Stomach (tissue), 8 donors: ENCODE measurements at regions not wholly inside any gene's neighbourhood (a gene's known extent, or its start where the extent isn't known, plus 50 kb on each side); places are given as distances from the start of the nearest gene placed in this dataset.

Experiments
- DNase-seq, 2 donors: peaks; one replicate each; pipeline versions ENCODE4 v3.0.0 to v3.0.0-alpha.2; 2013 to 2019
- H3K27ac ChIP-seq, 5 donors: fragments of 200-600 bp in 4 of 5; sonication (generic) in 4 of 5; one replicate each; pipeline ENCODE4 v1.5.1; 2013 to 2019; ENCODE audit warnings: mild to moderate bottlenecking in 1 of 5, moderate library complexity in 1 of 5
- H3K27me3 ChIP-seq, 3 donors: fragments of 200-600 bp; sonication (generic); one replicate each; pipeline ENCODE4 v1.5.1; 2017 to 2019; ENCODE audit warnings: mixed run types in 1 of 3
- H3K36me3 ChIP-seq, 4 donors: fragments of 200-600 bp; sonication (generic); 1 replicate in 3 of 4; 2 replicates in 1 of 4; pipeline ENCODE4 v1.5.1; 2016 to 2019
- H3K4me1 ChIP-seq, 4 donors: fragments of 200-600 bp; sonication (generic); one replicate each; pipeline ENCODE4 v1.5.1; 2016 to 2019
- H3K4me3 ChIP-seq, 4 donors: fragments of 200-600 bp; sonication (generic) in 3 of 4; one replicate each; pipeline ENCODE4 v1.5.1; 2016 to 2019; ENCODE audit warnings: mild to moderate bottlenecking in 1 of 4
- H3K9me3 ChIP-seq, 4 donors: fragments of 200-600 bp; sonication (generic); one replicate each; pipeline ENCODE4 v1.5.1; 2016 to 2019
- EP300 ChIP-seq: sonication (generic); formaldehyde crosslinking; IDR thresholded peaks from one replicate; pipeline ENCODE4 v1.6.1; 2017; ENCODE audit warnings: antibody characterized with exemption
- POLR2A ChIP-seq, 4 donors: fragments of 450-650 bp; IDR thresholded peaks; one replicate each; pipeline ENCODE4 v1.6.1; 2016; ENCODE audit warnings: antibody characterized with exemption in 4 of 4, control low read depth in 2 of 4, mild to moderate bottlenecking in 1 of 4, moderate library complexity in 1 of 4
- POLR2AphosphoS5 ChIP-seq, 3 donors: sonication (generic); formaldehyde crosslinking; IDR thresholded peaks; one replicate each; pipeline ENCODE4 v1.6.1; 2016; ENCODE audit warnings: antibody characterized with exemption in 3 of 3
- WGBS, 5 donors: extraction: QIAGEN DNeasy Blood & Tissue Kit in 3 of 5; methylation state at CpG; one replicate each; pipeline versions ENCODE4 v1.1.5 to v1.1.7; 2013 to 2018; 5-methylcytosine and 5-hydroxymethylcytosine counted together
- intact Hi-C: fragments of 100-400 bp; cut with DNase I; formaldehyde crosslinking; loops from one replicate; pipeline ENCODE4 v1.15.1; 2023; ENCODE audit warnings: low total_unique reads
- TF ChIP-seq, protein P1 (sequence below), 7 experiments: fragments of 450-650 bp in 4 of 7; fragments of 200-600 bp in 3 of 7; sonication (generic) in 3 of 7; IDR thresholded peaks; one replicate each; pipeline ENCODE4 v1.5.1; 2016 to 2019; ENCODE audit warnings: antibody characterized with exemption in 7 of 7, control low read depth in 2 of 7, mild to moderate bottlenecking in 1 of 7
- donor health status: healthy with polysubstance abuse.
- donor health status: Bipolar disorder and iron deficiency.
- donor health status: healthy.

DNA sequence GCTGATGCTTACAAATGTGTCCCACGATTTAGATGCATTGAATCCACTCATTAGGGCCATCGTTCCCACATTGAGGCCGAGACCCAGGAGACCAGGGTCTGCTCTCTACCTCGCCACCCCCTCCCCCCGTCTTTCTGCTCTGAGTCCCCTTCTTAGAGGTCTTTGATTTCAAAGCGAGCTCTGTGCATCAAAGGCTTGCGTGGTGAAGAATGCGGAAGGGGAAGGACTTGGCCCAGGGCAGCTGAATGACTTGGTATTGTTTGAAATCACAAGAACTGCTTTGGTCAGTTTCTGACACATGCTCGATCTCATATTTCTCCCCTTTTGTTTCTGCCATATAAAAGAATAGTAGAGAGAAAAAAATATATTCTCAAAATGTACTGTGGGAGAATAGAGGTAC, 78.3 kb upstream of the IRX1 start:
- no peak overlapping the region for H3K27ac ChIP-seq
- TF ChIP-seq POLR2AphosphoS5 (IDR thresholded peaks at IDR 0.05), result no peak
- no peak for TF ChIP-seq EP300
- TF ChIP-seq, protein P1, sequence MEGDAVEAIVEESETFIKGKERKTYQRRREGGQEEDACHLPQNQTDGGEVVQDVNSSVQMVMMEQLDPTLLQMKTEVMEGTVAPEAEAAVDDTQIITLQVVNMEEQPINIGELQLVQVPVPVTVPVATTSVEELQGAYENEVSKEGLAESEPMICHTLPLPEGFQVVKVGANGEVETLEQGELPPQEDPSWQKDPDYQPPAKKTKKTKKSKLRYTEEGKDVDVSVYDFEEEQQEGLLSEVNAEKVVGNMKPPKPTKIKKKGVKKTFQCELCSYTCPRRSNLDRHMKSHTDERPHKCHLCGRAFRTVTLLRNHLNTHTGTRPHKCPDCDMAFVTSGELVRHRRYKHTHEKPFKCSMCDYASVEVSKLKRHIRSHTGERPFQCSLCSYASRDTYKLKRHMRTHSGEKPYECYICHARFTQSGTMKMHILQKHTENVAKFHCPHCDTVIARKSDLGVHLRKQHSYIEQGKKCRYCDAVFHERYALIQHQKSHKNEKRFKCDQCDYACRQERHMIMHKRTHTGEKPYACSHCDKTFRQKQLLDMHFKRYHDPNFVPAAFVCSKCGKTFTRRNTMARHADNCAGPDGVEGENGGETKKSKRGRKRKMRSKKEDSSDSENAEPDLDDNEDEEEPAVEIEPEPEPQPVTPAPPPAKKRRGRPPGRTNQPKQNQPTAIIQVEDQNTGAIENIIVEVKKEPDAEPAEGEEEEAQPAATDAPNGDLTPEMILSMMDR (IDR thresholded peaks at IDR 0.05), result no peak
- TF ChIP-seq POLR2A (IDR thresholded peaks at IDR 0.05), result no peak
- peaks cover 0 to 12% (median 0%) of the 10 kb centered on the region in 3 donors for H3K27me3 ChIP-seq
- no peaks in the 10 kb centered on the region for H3K4me1 ChIP-seq
- H3K4me3 ChIP-seq, result no peak overlapping the region
- peak in 1 of 2 donors; percentile 13 for DNase-seq
- H3K36me3 ChIP-seq, result no peaks in the 10 kb centered on the region
- 31 to 50% (median 37%) methylated on average over 9 of the region's 9 CpGs for WGBS, 5 donors
- H3K9me3 ChIP-seq, result no peaks in the 10 kb centered on the region
- intact Hi-C loops, result no loop called here

DNA sequence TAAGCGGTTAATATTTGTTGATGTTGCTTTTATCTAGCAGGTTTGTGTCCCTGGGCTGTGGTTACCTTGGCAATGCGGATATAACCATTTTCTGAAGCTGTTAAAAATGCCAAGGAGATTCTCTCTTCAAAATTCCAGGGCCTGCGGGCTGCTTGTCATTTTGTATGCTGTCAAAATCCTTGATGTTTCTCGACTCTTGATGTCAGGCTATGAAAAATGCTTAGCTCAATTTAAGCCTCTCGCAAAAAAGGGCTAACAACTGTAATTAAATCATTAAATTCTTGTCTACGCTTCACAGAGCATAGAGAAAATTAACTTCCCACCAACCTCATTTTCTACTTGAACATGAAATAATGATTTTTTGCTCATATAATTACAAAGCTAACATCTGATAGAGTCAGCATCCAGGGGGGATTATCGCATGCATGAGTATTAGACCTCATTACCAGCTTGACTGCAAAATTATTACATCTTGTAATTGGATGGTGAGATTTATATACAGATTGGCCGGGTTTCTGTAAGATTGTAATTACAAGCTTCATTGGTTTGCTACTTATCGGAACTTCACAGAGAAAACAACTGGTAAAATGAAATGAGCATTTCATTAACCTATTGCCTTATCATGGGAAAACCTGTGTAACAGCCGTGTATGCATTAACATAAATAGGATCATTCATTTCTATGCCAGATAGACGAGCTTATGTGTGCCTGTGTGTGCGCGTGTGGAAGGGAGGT, 83.1 kb upstream of the IRX1 start:
- H3K27ac ChIP-seq, result no peak overlapping the region
- peaks cover 0 to 12% (median 0%) of the 10 kb centered on the region in 4 donors for H3K9me3 ChIP-seq
- H3K27me3 ChIP-seq, result peaks cover 0 to 12% (median 0%) of the 10 kb centered on the region in 3 donors
- WGBS, 5 donors, result 69 to 80% (median 79%) methylated on average over 13 of the region's 13 CpGs
- DNase-seq, result no peak
- no peaks in the 10 kb centered on the region for H3K36me3 ChIP-seq
- no peaks in the 10 kb centered on the region for H3K4me1 ChIP-seq
- TF ChIP-seq POLR2A (IDR thresholded peaks at IDR 0.05) (no peak), POLR2AphosphoS5 (IDR thresholded peaks at IDR 0.05) (no peak), EP300 (no peak)
- TF ChIP-seq, protein P1 (IDR thresholded peaks at IDR 0.05), result no peak
- no peak overlapping the region for H3K4me3 ChIP-seq
- intact Hi-C loops, result no loop called here

- Histone ChIP-seq H3K36me3 (no peaks in the 10 kb centered on the region), H3K27ac (no peak overlapping the region), H3K4me1 (no peaks in the 10 kb centered on the region), H3K27me3 (peaks cover 0 to 12% (median 0%) of the 10 kb centered on the region in 3 donors), H3K9me3 (peaks cover 0 to 12% (median 0%) of the 10 kb centered on the region in 4 donors), H3K4me3 (no peak overlapping the region)
- DNase-seq, result no peak
- TF ChIP-seq, protein P1 (IDR thresholded peaks at IDR 0.05), result no peak
- no peak for TF ChIP-seq POLR2AphosphoS5 (IDR thresholded peaks at IDR 0.05)
- intact Hi-C loops, result no loop called here
- 18 to 27% (median 24%) methylated on average over 7 of the region's 7 CpGs for WGBS, 5 donors
These were observed 83.7 kb upstream of the IRX1 start for GRCh38 chr5:3511934-3512333.

GRCh38 chr5:3511519-3511918, 84.1 kb upstream of the IRX1 start:
- 71 to 74% (median 72%) methylated on average over 9 of the region's 9 CpGs for WGBS, 5 donors
- intact Hi-C loops, result no loop called here
- DNase-seq, result no peak
- TF ChIP-seq POLR2A (IDR thresholded peaks at IDR 0.05) (no peak), POLR2AphosphoS5 (IDR thresholded peaks at IDR 0.05) (no peak), EP300 (no peak)
- TF ChIP-seq, protein P1 (IDR thresholded peaks at IDR 0.05), result no peak
- H3K4me1 ChIP-seq, result no peaks in the 10 kb centered on the region
- no peak overlapping the region for H3K4me3 ChIP-seq
- peaks cover 0 to 12% (median 0%) of the 10 kb centered on the region in 3 donors for H3K27me3 ChIP-seq
- H3K36me3 ChIP-seq, result no peaks in the 10 kb centered on the region
- peaks cover 0 to 12% (median 0%) of the 10 kb centered on the region in 4 donors for H3K9me3 ChIP-seq
- H3K27ac ChIP-seq, result no peak overlapping the region
